PC-9 (cell line): ENCODE measurements at regions not wholly inside any gene's neighbourhood (a gene's known extent, or its start where the extent isn't known, plus 50 kb on each side); places are given as distances from the start of the nearest gene placed in this dataset.

Experiments
- CTCF ChIP-seq: fragments of 200-600 bp; sonication (generic); conservative IDR thresholded peaks from 2 replicates; pipeline ENCODE4 v1.6.1; 2017; ENCODE audit warnings: mixed run types, antibody characterized with exemption, mild to moderate bottlenecking, moderate library complexity
- EZH2 ChIP-seq: fragments of 200-600 bp; sonication (generic); IDR thresholded peaks from 2 replicates; pipeline ENCODE4 v1.8.0; 2017; ENCODE audit warnings: antibody characterized with exemption, low read depth

- no peak for TF ChIP-seq EZH2
- TF ChIP-seq CTCF = no peak
These were observed 729.1 kb downstream of the TNS3 start for GRCh38 chr7:46852795-46853194.
